ENCODE measurements at regions not wholly inside any gene's neighbourhood (a gene's known extent, or its start where the extent isn't known, plus 50 kb on each side); places are given as distances from the start of the nearest gene placed in this dataset.

DNA sequence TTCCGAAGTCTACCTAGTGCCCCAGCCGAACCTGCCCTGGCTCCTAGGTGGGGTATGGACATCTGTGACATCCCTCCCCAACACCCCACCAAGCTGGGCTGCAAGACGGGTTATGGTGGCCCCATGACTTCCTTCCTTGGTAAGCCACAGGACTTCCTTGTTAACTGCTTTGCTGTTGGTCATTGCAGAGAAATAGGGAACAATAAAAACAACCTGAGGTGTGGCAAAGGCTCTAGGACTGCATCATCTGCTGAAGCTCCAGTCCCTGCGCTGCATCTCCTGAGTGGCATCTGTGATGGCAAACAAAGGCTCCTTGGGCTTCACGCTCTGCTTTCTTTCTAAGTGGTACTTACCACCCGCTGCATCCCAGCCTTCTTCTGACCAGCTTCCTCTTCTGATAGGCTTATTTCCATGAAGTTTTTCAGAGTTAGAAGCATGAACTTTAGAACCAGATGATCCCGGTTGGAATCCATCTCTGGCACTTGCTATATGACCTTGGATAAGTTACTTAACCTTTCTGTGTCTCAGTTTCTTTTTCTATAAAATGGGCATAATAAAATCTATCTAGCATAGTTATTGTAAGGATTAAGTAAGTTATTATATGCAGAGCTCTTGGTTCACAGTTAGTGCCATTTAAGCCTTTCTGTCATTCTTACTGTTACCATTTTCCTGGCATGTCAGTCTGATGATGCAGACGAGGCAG is 216.8 kb downstream of the RPS24 start:
- no peak for DNase-seq

DNA sequence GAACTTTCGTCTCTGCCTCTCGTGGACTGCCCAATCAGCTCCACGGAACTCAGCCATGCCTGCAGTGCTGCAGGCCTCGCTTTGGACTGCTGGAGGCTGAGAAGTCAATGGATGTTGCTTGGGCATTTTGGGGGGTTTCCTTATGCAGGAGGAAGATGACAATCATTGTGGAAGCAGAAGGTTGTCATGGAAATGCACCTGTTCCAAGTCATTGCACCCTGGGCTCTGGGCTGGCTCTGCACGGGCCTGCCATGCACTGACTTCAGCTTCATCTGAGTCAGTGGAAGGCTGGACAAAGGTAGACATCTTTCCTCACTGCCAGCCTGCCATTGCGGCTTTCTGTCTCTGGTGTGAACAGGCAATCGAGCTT is 217.3 kb downstream of the RPS24 start:
- no peak for DNase-seq

DNA sequence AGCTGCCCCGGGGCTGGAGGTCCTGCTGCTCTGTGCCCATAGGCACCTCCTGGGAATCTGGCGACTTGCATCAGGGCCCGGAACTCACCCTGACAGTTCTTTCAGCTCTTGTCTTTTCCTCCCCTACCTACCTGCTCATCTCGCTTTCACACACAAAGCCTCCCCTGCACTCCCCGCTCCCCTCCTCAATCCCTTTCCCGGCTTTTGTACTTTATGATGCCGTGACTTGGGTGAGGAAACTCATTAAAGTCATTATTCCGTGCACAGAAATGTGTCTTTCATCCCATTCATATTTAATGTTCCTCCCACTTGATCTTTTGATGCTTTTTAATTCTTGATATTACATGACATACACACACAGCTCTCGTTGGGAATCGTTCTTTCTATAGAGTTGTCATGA is 218.6 kb downstream of the RPS24 start:
- DNase-seq, result no peak

DNA sequence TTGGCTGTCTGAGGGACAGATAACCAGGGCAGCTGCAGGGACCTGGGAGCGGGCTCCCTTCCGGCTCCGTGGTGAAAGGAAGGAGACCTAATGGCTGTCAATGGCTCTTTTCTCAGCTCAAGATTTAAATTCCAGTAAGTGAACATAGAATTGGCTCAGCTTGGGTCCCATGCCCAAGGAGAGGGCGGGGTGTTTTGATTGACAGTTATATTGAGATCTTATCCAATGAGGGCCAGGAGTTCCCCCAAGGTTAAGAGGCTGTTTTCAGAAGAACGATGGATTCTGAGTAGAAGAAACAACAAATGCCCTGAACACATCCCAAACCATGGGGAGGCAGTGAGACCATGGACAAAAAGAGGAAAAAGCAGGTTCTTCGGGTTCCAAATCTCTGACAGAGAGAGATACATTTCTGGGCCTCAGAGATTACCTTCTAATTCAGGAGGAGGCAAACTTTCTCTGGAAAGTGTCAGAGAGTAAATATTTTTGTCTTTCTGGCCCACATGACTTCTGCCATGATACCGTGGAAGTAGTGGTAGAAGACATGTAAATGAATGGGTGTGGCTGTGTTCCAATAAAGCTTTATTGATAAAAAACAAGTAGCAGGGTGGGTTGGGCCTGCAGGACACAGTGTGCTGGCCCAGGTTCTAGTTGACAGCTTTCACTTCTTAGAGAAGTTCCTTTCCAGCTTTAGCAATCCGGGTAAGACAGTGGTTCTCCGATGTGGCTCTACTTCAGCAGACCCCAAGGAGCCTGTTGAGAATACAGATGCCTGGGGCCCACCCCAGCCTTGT is 219.6 kb downstream of the RPS24 start:
- no peak for DNase-seq

DNA sequence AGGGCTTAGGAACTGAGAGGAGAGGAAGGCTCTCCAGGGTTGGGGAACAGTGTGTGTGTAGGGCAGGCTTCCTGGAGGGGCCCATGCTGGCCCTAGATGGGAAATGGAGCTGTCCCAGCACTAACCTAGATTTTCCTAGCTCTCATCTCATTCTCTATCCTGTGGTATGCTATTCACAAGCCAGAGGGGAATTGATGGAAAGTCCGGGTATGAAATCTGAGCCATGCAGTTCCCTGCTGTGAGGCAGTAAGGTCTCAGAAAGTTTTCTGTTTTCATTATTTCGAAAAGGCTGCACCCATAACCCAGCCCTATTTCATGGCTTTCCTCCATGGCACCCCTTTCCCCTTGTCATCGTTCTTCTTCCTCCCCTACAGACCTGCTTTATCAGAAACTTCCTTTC is 220.3 kb downstream of the RPS24 start:
- no peak for DNase-seq

DNA sequence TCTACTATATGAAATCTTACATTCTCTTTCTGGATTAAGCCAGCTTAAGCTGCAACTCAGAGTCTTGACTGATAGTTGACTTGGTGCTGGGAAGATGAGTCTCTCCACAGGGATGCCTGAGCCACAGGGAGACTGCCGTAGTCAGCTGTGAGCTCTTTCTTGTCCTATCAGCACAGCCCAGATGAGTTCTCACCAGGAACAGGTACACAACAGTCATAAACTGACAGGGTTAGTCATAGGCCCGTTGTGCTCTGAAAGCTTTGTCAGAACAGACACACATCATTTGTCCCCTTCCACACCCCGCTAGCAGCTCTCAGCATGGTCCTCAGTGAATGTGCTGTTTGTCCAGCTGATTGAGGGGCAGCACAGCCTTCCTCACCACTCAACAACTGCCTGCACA is 221.6 kb downstream of the RPS24 start:
- DNase-seq, result no peak

DNA sequence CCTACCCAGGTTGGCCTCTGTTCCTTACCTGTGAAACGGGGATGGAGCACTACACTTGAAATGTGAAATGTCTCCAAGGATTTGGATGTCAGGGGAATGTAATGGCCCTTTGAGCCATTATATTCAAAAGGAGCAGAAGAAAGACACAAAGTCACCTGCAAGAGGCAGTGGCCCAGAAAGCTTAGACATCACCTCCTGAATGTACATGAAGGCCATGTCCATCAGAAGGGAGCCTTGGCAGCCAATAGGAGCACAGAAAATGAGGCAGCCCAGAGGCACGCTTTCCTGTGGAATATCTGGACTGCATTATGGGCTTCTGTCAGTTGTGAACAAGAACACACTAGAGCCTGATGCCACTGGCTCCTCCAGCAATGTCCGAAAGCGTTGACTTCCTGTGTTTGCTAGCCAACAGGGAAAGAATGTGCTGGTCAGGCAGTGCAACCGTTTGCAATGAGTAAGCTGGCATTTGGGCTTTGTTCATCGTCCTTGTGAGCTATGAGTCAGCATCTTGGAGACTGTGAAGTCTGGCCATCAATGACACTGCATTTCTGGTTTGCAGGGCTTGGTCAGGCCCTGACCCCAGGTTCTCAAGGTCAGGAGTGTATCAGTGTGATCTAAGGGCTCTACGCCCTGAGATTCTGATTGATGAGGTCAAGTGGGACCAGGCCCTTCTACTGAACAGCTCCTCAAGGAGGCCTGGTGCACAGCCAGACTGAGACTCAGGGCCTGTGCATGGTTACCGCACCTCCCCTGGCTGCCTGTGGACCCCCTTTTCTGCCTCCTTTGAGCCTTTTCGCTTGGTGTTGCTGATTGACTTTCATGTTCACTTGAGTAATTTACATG is 222.4 kb downstream of the RPS24 start:
- DNase-seq, result no peak

DNA sequence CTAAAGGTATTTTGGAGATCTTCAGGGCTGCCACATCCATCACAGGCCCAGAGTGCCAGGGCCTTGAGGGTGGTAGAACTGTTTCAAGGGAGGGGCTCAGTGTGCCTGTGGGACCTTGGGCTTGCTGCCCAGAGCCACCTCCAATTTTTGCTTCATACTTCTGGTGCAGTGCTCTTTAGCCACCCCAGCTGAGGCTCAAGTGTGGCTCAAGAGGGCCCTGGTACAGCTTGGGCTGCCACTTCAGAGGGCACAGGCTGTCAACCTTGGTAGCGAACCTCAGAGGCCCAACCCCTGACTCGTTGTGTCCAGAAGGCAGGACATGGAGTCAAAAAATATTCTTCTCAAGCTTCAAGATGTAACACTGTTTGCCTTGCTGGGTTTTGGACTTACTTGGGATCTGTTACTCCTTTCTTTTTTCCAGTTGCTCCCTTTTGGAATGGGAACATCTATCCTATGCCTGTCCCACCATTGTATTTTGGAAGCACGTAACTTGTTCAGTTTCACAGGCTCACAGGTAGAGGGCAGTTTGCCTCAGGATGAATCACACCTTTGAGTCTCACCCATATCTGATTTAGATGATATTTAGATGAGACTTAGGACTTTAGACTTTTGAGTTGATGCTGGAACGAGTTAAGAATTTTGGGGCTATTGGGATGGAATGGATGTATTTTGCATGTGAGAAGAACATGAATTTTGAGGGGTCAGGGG is 224.8 kb downstream of the RPS24 start:
- no peak for DNase-seq

DNA sequence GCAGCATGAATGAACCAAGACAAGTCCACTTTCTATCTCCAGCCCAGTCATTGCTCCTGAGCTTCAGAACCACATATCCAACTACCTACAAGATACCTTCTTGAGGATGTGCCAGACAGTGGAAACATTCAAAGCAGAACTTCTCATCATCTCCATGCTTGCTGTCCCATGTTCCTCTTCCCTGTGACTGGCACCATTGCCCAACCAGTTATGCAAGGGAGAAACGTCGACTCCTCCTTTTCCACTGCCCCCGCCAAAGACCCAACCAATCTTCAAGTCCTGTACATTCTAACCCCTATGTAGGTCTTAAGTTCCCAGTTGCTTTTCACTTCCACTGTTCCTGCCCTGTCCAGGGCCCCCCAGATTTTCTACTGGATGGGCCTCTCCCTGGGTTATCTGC is 225.7 kb downstream of the RPS24 start:
- no peak for DNase-seq

DNA sequence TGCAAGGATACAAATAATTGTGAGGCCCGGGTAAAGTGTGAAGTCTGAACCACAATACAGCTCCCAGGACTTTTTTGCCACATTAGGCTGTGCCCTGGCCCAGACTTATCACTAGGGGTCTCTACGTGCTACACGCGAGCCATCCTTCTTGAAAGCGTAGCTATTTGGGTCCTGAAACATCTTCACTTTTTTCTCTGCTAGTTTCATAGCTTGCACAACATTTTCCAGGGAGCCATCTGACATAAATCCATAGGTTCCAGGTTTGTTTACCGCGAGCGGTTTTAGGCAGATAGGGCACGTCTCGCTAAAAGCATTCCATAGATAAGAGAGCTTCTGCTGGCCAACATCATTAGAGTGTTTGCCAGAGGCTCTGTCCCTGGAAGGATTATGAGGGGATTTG is 226.5 kb downstream of the RPS24 start:
- no peak for DNase-seq

DNA sequence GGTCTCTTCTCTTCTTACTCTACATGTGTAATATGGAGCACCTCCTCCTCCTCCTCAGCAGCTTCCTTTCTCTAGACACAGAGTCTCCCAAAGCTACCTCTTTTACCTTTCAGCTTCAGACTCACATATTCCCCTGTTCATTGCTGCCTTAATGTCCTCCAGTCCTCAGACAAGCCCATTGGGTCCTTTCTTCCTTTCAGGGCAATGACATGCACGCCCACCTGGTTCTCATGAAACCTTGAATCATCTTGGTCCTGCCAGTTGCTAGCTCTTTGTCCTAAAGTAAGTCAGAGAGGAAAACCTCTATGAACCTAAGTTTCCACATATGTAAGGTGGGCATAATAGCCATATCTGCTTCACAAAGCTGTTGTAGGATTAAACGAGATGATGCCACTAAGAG is 227.0 kb downstream of the RPS24 start:
- DNase-seq, result no peak

DNA sequence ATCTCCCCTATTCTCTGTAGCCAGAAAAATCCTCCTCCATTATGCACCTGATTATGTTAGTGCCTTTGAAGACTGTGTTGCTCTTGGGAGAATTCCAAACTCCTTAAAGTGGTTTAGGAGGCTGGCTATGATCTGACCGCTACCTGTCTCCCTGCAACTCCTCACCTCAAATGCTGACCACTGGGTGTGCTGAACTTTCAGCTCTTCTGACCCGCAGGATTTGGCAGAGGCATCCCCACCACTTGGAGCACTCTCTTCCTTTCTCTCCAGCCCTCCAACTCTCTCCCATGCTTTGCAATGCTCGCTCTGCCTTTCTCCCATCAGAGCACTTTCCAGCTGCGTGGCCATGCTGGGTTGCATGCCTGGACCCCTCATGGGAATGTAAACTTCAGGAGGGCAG is 227.6 kb downstream of the RPS24 start:
- no peak for DNase-seq

DNA sequence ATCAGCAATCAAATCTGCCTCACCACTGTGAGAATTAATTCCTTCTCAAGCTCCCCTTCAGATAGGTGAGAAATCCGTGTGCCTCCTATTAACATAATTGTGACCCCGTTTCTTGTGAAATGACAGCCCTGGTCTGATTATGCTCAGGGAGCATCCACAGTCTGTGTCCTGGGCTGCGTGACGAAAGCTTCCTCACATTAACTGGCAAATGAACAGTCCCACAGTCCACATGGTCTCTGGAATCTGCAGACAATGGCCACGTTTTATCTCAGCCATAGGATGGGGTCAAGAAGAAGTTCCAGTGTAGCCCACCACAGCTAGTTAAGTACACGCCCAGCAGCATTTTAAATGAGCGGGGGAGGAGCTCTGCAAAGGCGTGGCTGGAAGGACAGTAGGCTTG is 229.2 kb downstream of the RPS24 start:
- DNase-seq, result no peak

DNA sequence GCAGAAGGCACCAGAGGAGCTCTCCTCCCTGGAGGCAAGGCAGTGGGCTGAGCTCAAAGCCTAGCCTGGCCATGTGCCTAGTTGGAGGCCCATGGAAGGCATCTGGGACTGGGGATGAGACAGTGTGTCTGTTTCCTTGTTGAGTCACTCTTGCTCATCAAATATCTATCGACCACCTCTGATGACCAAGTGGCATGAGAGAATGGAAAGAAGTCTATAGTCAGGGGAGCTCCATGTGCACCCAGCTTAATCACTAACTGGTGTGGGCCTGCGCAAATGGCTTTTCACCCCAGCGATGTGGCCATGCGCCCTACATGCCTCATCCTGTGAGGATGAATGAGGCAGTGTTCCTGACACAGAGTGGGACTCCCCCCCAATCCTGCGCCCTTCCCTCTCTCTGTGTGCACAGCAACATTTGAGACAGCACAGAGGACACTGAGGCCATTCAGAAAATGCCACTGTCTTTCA is 229.9 kb downstream of the RPS24 start:
- no peak for DNase-seq

DNA sequence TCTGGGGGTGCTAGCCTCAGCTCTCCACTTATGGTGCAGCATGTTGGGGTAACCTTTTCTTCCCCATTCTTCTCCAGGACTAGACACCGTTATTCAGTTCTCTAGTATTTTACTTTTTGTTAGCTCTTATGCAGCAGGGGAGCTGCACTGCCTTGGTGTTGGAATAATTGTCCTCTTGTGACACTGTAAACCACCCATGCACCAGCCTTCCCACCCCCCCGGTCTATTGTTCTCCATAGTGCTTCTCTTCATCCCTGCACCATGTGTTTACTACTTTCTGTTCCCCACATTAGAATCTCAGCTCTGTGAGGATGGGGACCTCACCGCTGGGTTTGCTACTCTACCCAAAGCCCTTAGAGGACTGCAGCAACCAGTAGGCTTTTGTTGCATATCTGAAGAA is 230.7 kb downstream of the RPS24 start:
- DNase-seq, result no peak

DNA sequence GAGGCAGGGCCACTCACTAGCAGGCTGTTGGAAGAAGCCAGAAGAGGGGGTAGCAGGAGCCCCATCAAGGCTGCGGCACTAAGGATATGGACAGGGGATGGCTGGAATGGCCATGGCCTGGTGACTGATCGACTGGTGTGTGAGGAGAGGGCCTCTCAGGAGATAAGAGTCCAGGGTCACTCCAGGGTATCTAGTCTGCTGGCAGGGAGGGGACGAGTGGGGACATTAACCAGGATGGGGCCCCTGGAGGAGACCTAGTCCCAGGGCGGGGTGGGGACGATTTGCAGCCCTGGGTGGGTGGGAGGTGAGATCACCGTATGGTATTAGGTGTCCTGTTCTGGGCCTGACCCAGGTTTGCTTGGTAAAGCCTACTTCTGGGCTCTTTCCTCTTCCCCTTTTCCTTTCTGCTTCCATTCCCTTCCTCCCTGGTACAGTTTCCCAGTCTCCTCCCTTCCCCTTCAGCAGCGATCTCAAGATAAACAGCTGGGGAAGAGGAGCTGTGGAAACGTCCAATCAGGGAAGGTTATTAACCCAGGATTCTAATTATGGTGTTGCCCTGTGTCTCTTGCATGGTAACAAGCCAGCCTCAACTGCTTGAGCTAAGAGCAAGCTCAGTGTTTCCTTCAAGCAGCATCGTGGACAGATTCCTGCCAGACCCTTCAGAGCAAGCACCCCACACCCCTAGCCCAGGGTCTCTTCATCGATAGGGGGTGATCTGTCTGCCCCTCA is 233.2 kb downstream of the RPS24 start:
- DNase-seq, result no peak

DNA sequence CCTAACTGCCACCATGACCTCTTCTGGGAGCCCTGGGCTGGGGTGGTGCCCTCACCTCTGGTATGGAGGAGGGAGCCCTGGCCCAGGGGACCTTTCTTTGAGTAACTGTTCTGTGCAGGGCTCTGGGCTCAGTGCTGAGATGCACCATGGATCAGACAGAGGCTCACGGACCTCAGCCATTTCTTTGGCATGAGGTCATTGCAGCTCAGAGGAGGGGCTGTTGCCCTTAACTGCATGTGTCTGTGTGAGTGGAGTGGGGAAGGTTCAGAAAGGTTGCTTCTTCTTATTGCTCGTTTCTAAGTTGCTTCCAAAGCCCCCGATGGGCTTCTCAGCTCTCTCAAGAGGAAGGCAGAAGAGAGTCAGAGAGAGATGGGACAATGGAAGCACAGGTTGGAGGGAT is 233.9 kb downstream of the RPS24 start:
- DNase-seq, result no peak

DNA sequence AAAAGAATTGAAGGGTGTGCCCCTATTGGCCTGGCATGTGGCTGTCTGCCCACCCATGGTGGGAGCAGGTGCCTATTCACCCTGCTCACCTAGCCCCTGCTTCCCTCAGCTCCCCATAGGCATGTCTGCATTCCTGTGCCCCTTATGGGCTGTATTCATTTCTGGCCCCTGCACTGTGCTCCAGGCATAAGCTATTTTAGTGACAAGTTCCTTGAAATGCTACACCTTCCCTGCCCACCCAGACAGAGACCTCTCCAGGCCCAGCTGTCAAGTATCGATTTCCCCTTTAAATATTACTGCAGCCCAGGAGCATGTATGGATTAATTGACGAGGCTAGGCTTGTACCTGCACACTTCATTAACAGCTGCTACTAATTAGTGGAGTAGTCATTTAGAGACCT is 235.4 kb downstream of the RPS24 start:
- DNase-seq, result no peak

DNA sequence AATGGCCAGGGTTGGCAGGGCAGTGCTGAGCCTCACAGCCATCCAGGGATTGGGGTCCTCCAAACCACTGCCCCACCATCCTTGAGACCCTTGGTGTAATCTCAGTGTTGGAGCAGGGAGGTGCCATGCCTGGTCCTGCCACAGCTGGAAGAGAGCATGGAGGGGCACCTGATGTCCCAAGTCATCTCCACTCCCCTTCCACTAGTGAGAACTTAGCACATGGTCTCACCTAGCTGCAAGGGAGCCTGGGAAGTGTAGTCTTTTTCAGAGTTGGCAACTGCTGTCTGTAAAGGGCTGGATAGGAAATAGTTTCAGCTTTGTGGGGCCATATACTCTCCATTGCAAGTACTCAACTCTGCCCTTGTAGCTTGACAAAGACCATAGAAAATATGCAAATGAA is 238.7 kb downstream of the RPS24 start:
- DNase-seq, result no peak

DNA sequence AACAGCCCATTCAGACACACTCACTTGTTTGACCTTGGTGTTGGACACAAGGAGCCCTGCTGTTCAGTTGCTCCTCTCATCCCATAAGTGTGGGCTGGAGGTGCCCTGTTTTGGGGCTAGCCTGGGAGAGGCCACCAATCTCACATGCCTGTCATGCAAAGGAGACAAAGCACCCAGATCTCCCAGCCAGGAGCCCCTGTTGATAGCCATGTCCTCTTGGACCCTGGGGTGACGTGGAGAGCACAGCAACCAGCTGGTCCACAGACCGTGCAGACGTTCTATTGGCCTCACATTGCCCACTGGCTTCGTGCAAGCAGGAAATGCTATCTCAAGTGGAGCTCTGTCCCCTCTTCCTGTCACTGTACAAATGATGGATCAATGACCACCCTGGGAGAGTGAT is 240.8 kb downstream of the RPS24 start:
- no peak for DNase-seq

DNA sequence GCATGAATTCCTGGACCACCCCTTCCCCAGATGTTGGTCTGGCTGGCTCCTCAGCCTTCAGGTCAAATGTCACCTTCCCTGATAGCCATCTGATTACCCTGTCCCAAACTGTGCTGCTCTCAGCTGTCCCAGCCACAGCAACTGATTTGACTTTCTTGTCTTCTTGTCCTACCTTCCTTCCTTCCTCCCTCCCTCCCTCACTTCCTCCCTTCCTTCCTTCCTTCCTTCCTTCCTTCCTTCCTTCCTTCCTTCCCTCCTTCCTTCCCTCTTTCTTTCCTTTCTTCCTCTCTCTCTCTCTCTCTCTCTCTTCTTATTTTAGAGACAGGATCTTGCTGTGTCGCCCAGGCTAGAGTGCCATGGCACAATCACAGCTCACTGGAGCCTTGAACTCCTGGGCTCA is 242.5 kb downstream of the RPS24 start:
- DNase-seq, result no peak

DNA sequence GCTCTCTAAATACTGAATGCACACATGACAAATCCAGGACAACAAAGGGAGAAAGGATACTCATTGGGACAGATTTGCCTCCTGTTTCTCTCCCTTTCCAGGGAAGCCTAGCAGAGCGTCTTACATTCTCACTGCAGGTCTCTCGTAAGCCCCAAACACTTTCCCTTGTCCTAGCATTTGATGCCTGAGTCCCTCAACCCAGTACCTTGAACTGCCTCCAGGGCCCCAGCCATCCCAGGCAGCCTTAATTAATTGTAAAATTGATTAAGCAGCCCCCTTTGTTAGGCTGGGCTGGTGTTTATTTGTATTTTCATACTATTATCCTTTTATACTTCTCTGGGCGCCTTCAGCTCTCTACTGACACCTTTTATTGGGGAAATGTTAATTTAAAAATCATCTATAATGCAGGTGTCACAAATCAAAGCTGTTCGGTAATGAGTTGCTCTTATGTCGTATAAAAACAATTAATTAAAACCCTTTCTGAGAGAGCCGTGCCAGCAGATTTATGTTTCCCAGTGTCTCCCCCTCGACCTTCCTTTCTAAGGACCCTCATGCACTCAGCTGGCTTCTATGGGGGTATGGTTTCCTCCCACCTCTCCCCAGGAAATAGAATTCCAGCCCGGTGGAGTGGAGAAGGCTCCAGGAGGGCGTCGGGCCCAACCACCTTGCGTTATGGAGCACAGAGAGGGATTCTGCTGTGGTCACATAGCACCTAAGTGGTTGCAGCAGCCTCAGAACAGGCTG is 243.8 kb downstream of the RPS24 start:
- no peak for DNase-seq

Measured in NCI-H1105 (cell line).